ENCODE measurements at regions not wholly inside any gene's neighbourhood (a gene's known extent, or its start where the extent isn't known, plus 50 kb on each side); places are given as distances from the start of the nearest gene placed in this dataset.

DNA sequence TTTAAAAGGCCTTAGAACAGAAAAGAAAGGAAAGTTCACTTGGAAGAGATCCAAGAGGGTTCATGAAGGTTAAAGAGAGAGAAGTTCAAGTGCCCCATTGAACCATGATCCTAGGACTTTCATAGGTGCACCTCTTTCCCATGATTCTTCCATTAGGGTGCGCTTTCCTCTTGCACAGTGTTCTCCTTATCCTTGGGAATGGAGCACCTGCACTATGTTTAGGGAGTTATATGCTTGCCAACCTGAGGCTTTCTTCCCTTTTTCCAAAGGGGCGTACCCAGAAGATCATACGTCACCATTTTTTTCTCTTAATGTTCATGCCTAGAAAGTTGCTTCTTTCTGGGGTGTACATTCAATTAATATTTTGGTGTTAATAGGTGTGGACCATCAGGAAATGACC, 908.0 kb upstream of the SORCS1 start:
- no peaks in the 10 kb centered on the region for H3K27me3 ChIP-seq
- H3K27ac ChIP-seq: no peak overlapping the region
- no peak for ATAC-seq
- no peaks in the 10 kb centered on the region for H3K4me1 ChIP-seq
- WGBS, 4 donors: 86 to 96% (median 91%) methylated on average over 3 of the region's 3 CpGs
- no peak for DNase-seq
- intact Hi-C loops (cut with DNase I): no loop called here
- no peaks in the 10 kb centered on the region for H3K36me3 ChIP-seq
- H3K4me3 ChIP-seq: no peak overlapping the region
- TF ChIP-seq CTCF (IDR thresholded peaks at IDR 0.05): no peak
- no peak for TF ChIP-seq POLR2A (IDR thresholded peaks at IDR 0.05)
- H3K9me3 ChIP-seq: peaks cover 0 to 4% (median 0%) of the 10 kb centered on the region in 12 donors

- Histone ChIP-seq H3K4me1 (no peaks in the 10 kb centered on the region), H3K4me3 (no peak overlapping the region), H3K36me3 (no peaks in the 10 kb centered on the region), H3K9me3 (peaks cover 0 to 4% (median 0%) of the 10 kb centered on the region in 12 donors), H3K27me3 (no peaks in the 10 kb centered on the region), H3K27ac (no peak overlapping the region)
- no peak for TF ChIP-seq CTCF (IDR thresholded peaks at IDR 0.05)
- TF ChIP-seq POLR2A (IDR thresholded peaks at IDR 0.05): no peak
- DNase-seq: no peak
- ATAC-seq: no peak
- 64 to 76% (median 72%) methylated on average over 2 of the region's 2 CpGs for WGBS, 4 donors
- intact Hi-C loops (cut with DNase I): no loop called here
Observed at GRCh38 chr10:108070789-108071188, 906.3 kb upstream of the SORCS1 start.

- no peak overlapping the region for H3K27ac ChIP-seq
- DNase-seq: no peak
- no peaks in the 10 kb centered on the region for H3K4me1 ChIP-seq
- H3K36me3 ChIP-seq: no peaks in the 10 kb centered on the region
- peaks cover 0 to 4% (median 0%) of the 10 kb centered on the region in 12 donors for H3K9me3 ChIP-seq
- H3K27me3 ChIP-seq: no peaks in the 10 kb centered on the region
- ATAC-seq: no peak
- intact Hi-C loops (cut with DNase I): no loop called here
- TF ChIP-seq POLR2A (IDR thresholded peaks at IDR 0.05) (no peak), CTCF (IDR thresholded peaks at IDR 0.05) (no peak)
- WGBS, 4 donors: 68 to 91% (median 83%) methylated on average over 1 of the region's 1 CpG
- no peak overlapping the region for H3K4me3 ChIP-seq
Observed at GRCh38 chr10:108069096-108069495, 904.6 kb upstream of the SORCS1 start.

GRCh38 chr10:108064746-108065260, 900.3 kb upstream of the SORCS1 start:
- Histone ChIP-seq H3K27ac (no peak overlapping the region), H3K4me3 (no peak overlapping the region), H3K36me3 (no peaks in the 10 kb centered on the region), H3K9me3 (peaks cover 0 to 2% (median 0%) of the 10 kb centered on the region in 12 donors), H3K4me1 (no peaks in the 10 kb centered on the region), H3K27me3 (no peaks in the 10 kb centered on the region)
- no peak for ATAC-seq
- intact Hi-C loops (cut with DNase I): no loop called here
- no peak for DNase-seq
- TF ChIP-seq POLR2A (IDR thresholded peaks at IDR 0.05) (no peak), CTCF (IDR thresholded peaks at IDR 0.05) (no peak)

Data from heart left ventricle (tissue), 16 donors.